OCI-LY7 (cell line): ENCODE measurements at regions not wholly inside any gene's neighbourhood (a gene's known extent, or its start where the extent isn't known, plus 50 kb on each side); places are given as distances from the start of the nearest gene placed in this dataset.

Experiments
- BruUV-seq: library from RNA; stranded (reverse); fragments of 400-500 nt; replicated peaks from 2 replicates; lab custom pipeline; 2021; lab: Mats Ljungman, UMichigan
- CTCF ChIA-PET: fragments of 300-600 bp; sonication (Branson Sonifier 250); formaldehyde crosslinking; loops from one replicate; lab custom pipeline; 2022; ENCODE audit warnings: antibody characterized with exemption; ENCODE audit not compliant: unreplicated experiment; lab: Charles Lee
- POLR2A ChIA-PET: fragments of 300-600 bp; sonication (Branson Sonifier 250); formaldehyde crosslinking; loops from one replicate; lab custom pipeline; 2022; ENCODE audit warnings: antibody characterized with exemption; lab: Charles Lee
- DNase-seq: peaks from one replicate; pipeline ENCODE4 v3.0.0-alpha.2; 2015; ENCODE audit warnings: low spot score
- H2AFZ ChIP-seq: fragments of 200-600 bp; sonication (generic), shearing (Covaris generic); 2 replicates; pipeline ENCODE4 v1.6.1; 2014; ENCODE audit warnings: mild to moderate bottlenecking, antibody characterized with exemption, low read length, moderate library complexity
- H3K27ac ChIP-seq: fragments of 200-600 bp; sonication (generic); 2 replicates; pipeline ENCODE4 v1.5.1; 2014; ENCODE audit warnings: mixed run types, low read depth, mild to moderate bottlenecking, moderate library complexity, low read length, inconsistent platforms; ENCODE audit not compliant: poor library complexity, severe bottlenecking
- H3K36me3 ChIP-seq: fragments of 200-600 bp; sonication (generic); 2 replicates; pipeline ENCODE4 v1.6.1; 2014; ENCODE audit warnings: mild to moderate bottlenecking, antibody characterized with exemption, low read length, moderate library complexity, mixed read lengths; ENCODE audit not compliant: insufficient read depth
- H3K4me1 ChIP-seq: fragments of 200-600 bp; sonication (generic); 2 replicates; pipeline ENCODE4 v1.5.1; 2014; ENCODE audit warnings: mild to moderate bottlenecking, low read length; ENCODE audit not compliant: insufficient read depth, poor library complexity, severe bottlenecking
- H3K4me2 ChIP-seq: fragments of 200-600 bp; sonication (generic); 2 replicates; pipeline ENCODE4 v1.6.1; 2014; ENCODE audit warnings: mild to moderate bottlenecking, low read length
- H3K4me3 ChIP-seq: fragments of 200-600 bp; sonication (generic); 2 replicates; pipeline ENCODE4 v1.5.1; 2014; ENCODE audit warnings: mild to moderate bottlenecking, low read depth, low read length; ENCODE audit not compliant: poor library complexity, severe bottlenecking
- H3K79me2 ChIP-seq: fragments of 200-600 bp; sonication (generic); 2 replicates; pipeline ENCODE4 v1.6.1; 2016; ENCODE audit warnings: low read depth, mild to moderate bottlenecking, low read length, moderate library complexity, mixed read lengths; ENCODE audit not compliant: insufficient read depth
- H3K9me2 ChIP-seq: fragments of 200-600 bp; sonication (generic); 2 replicates; pipeline ENCODE4 v1.6.1; 2016; ENCODE audit warnings: mild to moderate bottlenecking, low read length, mixed read lengths; ENCODE audit not compliant: insufficient read depth
- H3K9me3 ChIP-seq: fragments of 200-600 bp; sonication (generic); 2 replicates; pipeline ENCODE4 v1.6.1; 2014; ENCODE audit warnings: mild to moderate bottlenecking, mixed run types, low read length, mixed read lengths
- H4K20me1 ChIP-seq: fragments of 200-600 bp; sonication (generic); 2 replicates; pipeline ENCODE4 v1.6.1; 2014; ENCODE audit warnings: mild to moderate bottlenecking, antibody characterized with exemption, low read length, moderate library complexity, mixed read lengths; ENCODE audit not compliant: insufficient read depth
- CTCF ChIP-seq: fragments of 200-600 bp; sonication (generic); conservative IDR thresholded peaks from 2 replicates; pipeline ENCODE4 v1.5.1; 2014; ENCODE audit warnings: mild to moderate bottlenecking, antibody characterized with exemption, low read length, moderate library complexity, mixed read lengths
- EZH2phosphoT487 ChIP-seq: fragments of 200-600 bp; sonication (generic); IDR thresholded peaks from 2 replicates; pipeline ENCODE4 v1.6.1; 2018; ENCODE audit warnings: low read depth, borderline replicate concordance, mild to moderate bottlenecking, mixed run types, antibody characterized with exemption, low read length, moderate library complexity, mixed read lengths
- intact Hi-C: fragments of 100-400 bp; cut with micrococcal nuclease; formaldehyde crosslinking; loops from one replicate; pipeline ENCODE4 v1.10.0; 2022; ENCODE audit not compliant: unreplicated experiment

- no TSS peak for BruUV-seq
- intact Hi-C loops: no loop called here
Measured at GRCh38 chr3:117873249-117873600, 1161.4 kb downstream of the IGSF11 start.

DNA sequence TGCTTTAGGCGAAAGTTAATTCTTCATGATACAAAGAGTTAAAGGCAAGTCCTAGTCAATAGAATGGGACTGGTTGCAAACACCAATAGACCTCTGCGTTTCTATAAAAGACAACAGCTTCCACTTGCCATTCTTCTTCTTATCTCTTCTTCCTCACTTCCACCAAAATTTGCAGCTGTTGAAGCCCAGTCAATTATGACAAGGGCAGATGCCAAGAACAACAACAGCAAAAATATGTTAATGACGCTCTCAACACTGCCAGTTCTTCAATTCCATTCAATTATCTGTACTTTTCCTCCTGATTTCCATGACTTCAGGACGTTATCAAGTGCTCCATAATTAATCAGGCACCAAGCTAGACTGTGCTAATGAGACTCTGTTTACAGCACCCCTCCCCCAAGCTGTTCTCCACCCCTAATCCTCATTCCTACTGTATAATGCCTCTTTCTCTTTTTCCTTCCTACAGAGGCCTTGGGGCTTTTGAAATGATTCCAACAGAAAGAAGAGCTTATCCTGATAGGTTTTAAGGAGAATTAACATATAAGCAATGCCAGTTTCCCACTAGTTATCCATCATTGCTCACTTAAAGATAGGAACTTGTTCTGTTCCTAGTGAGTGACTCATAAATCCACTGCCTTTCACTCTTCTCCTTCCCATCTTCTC is 1160.5 kb downstream of the IGSF11 start:
- no peak overlapping the region for H3K4me2 ChIP-seq
- H3K9me3 ChIP-seq: no peaks in the 10 kb centered on the region
- H3K36me3 ChIP-seq: no peaks in the 10 kb centered on the region
- no peaks in the 10 kb centered on the region for H4K20me1 ChIP-seq
- no peaks in the 10 kb centered on the region for H3K79me2 ChIP-seq
- H3K4me3 ChIP-seq: no peak overlapping the region
- BruUV-seq: no TSS peak
- no peak overlapping the region for H2AFZ ChIP-seq
- H3K9me2 ChIP-seq: no peaks in the 10 kb centered on the region
- intact Hi-C loops: no loop called here
- POLR2A ChIA-PET: interaction anchor here (1.1 kb wide), 1 partner anchor 9 kb away, joined by 3 read pairs; no protein-coding TSS in a partner anchor
- H3K27ac ChIP-seq: no peak overlapping the region
- CTCF ChIA-PET: no interaction called here
- H3K4me1 ChIP-seq: no peaks in the 10 kb centered on the region
- no peak for DNase-seq
- TF ChIP-seq CTCF (no peak), EZH2phosphoT487 (no peak)

More at GRCh38 chr3:117873249-117873600, 1161.4 kb downstream of the IGSF11 start:
- DNase-seq: no peak
- Histone ChIP-seq H3K9me3 (no peaks in the 10 kb centered on the region), H3K4me1 (no peaks in the 10 kb centered on the region), H3K79me2 (no peaks in the 10 kb centered on the region), H3K27ac (no peak overlapping the region), H2AFZ (no peak overlapping the region), H3K4me3 (no peak overlapping the region), H3K4me2 (no peak overlapping the region), H4K20me1 (no peaks in the 10 kb centered on the region), H3K36me3 (no peaks in the 10 kb centered on the region), H3K9me2 (no peaks in the 10 kb centered on the region)
- ChIA-PET CTCF (no interaction called here), POLR2A (interaction anchor here (0.7 kb wide), 1 partner anchor 18 kb away, joined by 3 read pairs; no protein-coding TSS in a partner anchor)
- no peak for TF ChIP-seq CTCF
- no peak for TF ChIP-seq EZH2phosphoT487
